HepG2 (cell line): ENCODE measurements at regions not wholly inside any gene's neighbourhood (a gene's known extent, or its start where the extent isn't known, plus 50 kb on each side); places are given as distances from the start of the nearest gene placed in this dataset.

Source experiments
- ASH2L ChIP-seq: fragments of 300-600, 200-600 bp; sonication (generic); IDR thresholded peaks from 2 replicates; pipeline ENCODE4 v1.7.0; 2017; ENCODE audit warnings: low read depth, mild to moderate bottlenecking, moderate library complexity, mixed read lengths, low read length; ENCODE audit not compliant: insufficient read length
- ATF7 ChIP-seq, 2 experiments: fragments of 450-650 bp in 1 of 2; sonication (generic) in 1 of 2; formaldehyde crosslinking in 1 of 2; IDR thresholded peaks; 2 replicates each; pipeline versions ENCODE4 v1.4.0 to v1.6.1; 2016 to 2020; ENCODE audit warnings: antibody characterized with exemption in 1 of 2, mild to moderate bottlenecking in 1 of 2, missing genetic modification reagents in 1 of 2
- DMTF1 ChIP-seq: sonication (generic); formaldehyde crosslinking; IDR thresholded peaks from 2 replicates; pipeline ENCODE4 v1.4.0; 2020; ENCODE audit warnings: mild to moderate bottlenecking, missing genetic modification reagents
- DRAP1 ChIP-seq: IDR thresholded peaks from 2 replicates; pipeline ENCODE4 v1.6.1; 2016; ENCODE audit warnings: missing genetic modification reagents, missing compliant biosample characterization
- EEA1 ChIP-seq: sonication (generic); formaldehyde crosslinking; IDR thresholded peaks from 2 replicates; pipeline ENCODE4 v1.5.1; 2020; ENCODE audit warnings: mild to moderate bottlenecking, missing genetic modification reagents, borderline replicate concordance
- GLI4 ChIP-seq: sonication (generic); formaldehyde crosslinking; IDR thresholded peaks from 2 replicates; pipeline ENCODE4 v1.5.1; 2020; ENCODE audit warnings: missing genetic modification reagents, mild to moderate bottlenecking, moderate library complexity, borderline replicate concordance
- GTF2F1 ChIP-seq: fragments of 150-350 bp; IDR thresholded peaks from 2 replicates; pipeline ENCODE4 v1.6.1; 2014; ENCODE audit warnings: low read length
- HOXA5 ChIP-seq: sonication (generic); formaldehyde crosslinking; IDR thresholded peaks from 2 replicates; pipeline ENCODE4 v1.4.0; 2020; ENCODE audit warnings: missing genetic modification reagents
- IRF2 ChIP-seq: IDR thresholded peaks from 2 replicates; pipeline ENCODE4 v1.6.1; 2018; ENCODE audit warnings: missing genetic modification reagents, missing compliant biosample characterization
- KLF12 ChIP-seq: sonication (generic); formaldehyde crosslinking; IDR thresholded peaks from 2 replicates; pipeline ENCODE4 v1.4.0; 2020; ENCODE audit warnings: missing genetic modification reagents, borderline replicate concordance
- KLF16 ChIP-seq, 2 experiments: sonication (generic) in 1 of 2; formaldehyde crosslinking in 1 of 2; IDR thresholded peaks; 2 replicates each; pipeline versions ENCODE4 v1.6.1 to v1.8.0; 2016 to 2023; ENCODE audit warnings: missing genetic modification reagents in 2 of 2, missing compliant biosample characterization in 1 of 2
- MAFF ChIP-seq: IDR thresholded peaks from 2 replicates; pipeline ENCODE4 v1.6.1; 2011; ENCODE audit warnings: low read depth, low read length, improper control_type of control experiment
- MAX ChIP-seq: IDR thresholded peaks from 2 replicates; pipeline ENCODE4 v1.6.1; 2012; ENCODE audit warnings: inconsistent platforms
- MTF1 ChIP-seq: sonication (generic); formaldehyde crosslinking; IDR thresholded peaks from 2 replicates; pipeline ENCODE4 v1.5.0; 2020; ENCODE audit warnings: missing genetic modification reagents
- NFE2 ChIP-seq: sonication (generic); formaldehyde crosslinking; IDR thresholded peaks from 2 replicates; pipeline ENCODE4 v1.4.0; 2020; ENCODE audit warnings: missing genetic modification reagents
- NR2F6 ChIP-seq, 2 experiments: IDR thresholded peaks; 2 replicates each; pipeline ENCODE4 v1.6.1; 2016; ENCODE audit warnings: antibody characterized with exemption in 1 of 2, mild to moderate bottlenecking in 1 of 2
- PREB ChIP-seq: sonication (generic); formaldehyde crosslinking; IDR thresholded peaks from 2 replicates; pipeline ENCODE4 v1.4.0; 2020; ENCODE audit warnings: missing genetic modification reagents
- RBM39 ChIP-seq: fragments of 200-400 bp; formaldehyde crosslinking; IDR thresholded peaks from one replicate; pipeline ENCODE4 v1.6.1; 2018; ENCODE audit warnings: antibody characterized with exemption, mild to moderate bottlenecking, low read depth, low read length; ENCODE audit not compliant: poor library complexity, severe bottlenecking
- SOX5 ChIP-seq: IDR thresholded peaks from 2 replicates; pipeline ENCODE4 v1.6.1; 2016; ENCODE audit warnings: borderline replicate concordance
- SOX6 ChIP-seq, 2 experiments: fragments of 450-650 bp in 1 of 2; sonication (generic) in 1 of 2; formaldehyde crosslinking in 1 of 2; IDR thresholded peaks; 2 replicates each; pipeline versions ENCODE4 v1.4.0 to v1.6.1; 2017 to 2020; ENCODE audit warnings: antibody characterized with exemption in 1 of 2, mild to moderate bottlenecking in 1 of 2, missing genetic modification reagents in 1 of 2
- TMF1 ChIP-seq: sonication (generic); formaldehyde crosslinking; IDR thresholded peaks from 2 replicates; pipeline ENCODE4 v1.8.1; 2022; ENCODE audit warnings: low read depth, missing genetic modification reagents
- TOPORS ChIP-seq: sonication (generic); formaldehyde crosslinking; IDR thresholded peaks from 2 replicates; pipeline ENCODE4 v1.8.0; 2023; ENCODE audit warnings: mild to moderate bottlenecking, missing genetic modification reagents
- WIZ ChIP-seq: sonication (generic); formaldehyde crosslinking; IDR thresholded peaks from 2 replicates; pipeline ENCODE4 v1.5.1; 2020; ENCODE audit warnings: mild to moderate bottlenecking, missing genetic modification reagents
- XBP1 ChIP-seq: sonication (generic); formaldehyde crosslinking; IDR thresholded peaks from 2 replicates; pipeline ENCODE4 v1.5.0; 2020; ENCODE audit warnings: missing genetic modification reagents
- YEATS4 ChIP-seq: sonication (generic); formaldehyde crosslinking; IDR thresholded peaks from 2 replicates; pipeline ENCODE4 v1.4.0; 2020; ENCODE audit warnings: missing genetic modification reagents, borderline replicate concordance
- ZFAT ChIP-seq: sonication (generic); formaldehyde crosslinking; conservative IDR thresholded peaks from 2 replicates; pipeline ENCODE4 v1.8.1; 2023; ENCODE audit warnings: missing genetic modification reagents, inconsistent platforms
- ZKSCAN8 ChIP-seq: IDR thresholded peaks from 2 replicates; pipeline ENCODE4 v1.6.1; 2016; ENCODE audit warnings: borderline replicate concordance, missing genetic modification reagents, missing compliant biosample characterization
- ZNF256 ChIP-seq: sonication (generic); formaldehyde crosslinking; conservative IDR thresholded peaks from 2 replicates; pipeline ENCODE4 v1.4.0; 2020; ENCODE audit warnings: missing genetic modification reagents
- ZNF44 ChIP-seq: sonication (generic); formaldehyde crosslinking; IDR thresholded peaks from 2 replicates; pipeline ENCODE4 v1.5.1; 2020; ENCODE audit warnings: mild to moderate bottlenecking, missing genetic modification reagents
- ZNF446 ChIP-seq: sonication (generic); formaldehyde crosslinking; IDR thresholded peaks from 2 replicates; pipeline ENCODE4 v1.5.0; 2020; ENCODE audit warnings: mild to moderate bottlenecking, missing genetic modification reagents
- ZNF724P ChIP-seq: sonication (generic); formaldehyde crosslinking; IDR thresholded peaks from 2 replicates; pipeline ENCODE4 v1.8.0; 2022; ENCODE audit warnings: missing genetic modification reagents, borderline replicate concordance

DNA sequence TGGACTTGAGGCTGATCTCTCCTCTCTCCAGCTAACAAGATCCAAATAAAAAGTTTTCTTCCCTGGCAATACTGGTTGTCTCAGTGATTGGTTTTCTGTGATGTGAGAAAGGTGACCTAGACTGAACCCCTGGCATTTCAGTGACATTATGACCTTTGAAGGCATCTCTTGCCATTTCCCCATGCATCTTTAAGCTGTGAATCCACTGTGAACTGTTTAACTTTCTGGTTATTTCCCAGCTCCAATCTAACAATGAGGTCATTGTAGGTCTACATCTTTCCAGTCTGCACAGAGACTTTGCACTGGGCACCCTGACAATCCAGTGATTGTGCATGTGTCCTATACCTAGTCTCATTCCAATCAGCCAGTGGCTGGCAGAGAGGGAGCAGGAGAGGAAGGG is 155.9 kb upstream of the NUDT4 start (continued):
- TF ChIP-seq EEA1 (CRISPR knock-in tag) (no peak), DMTF1 (CRISPR knock-in tag) (no peak), ASH2L (no peak), ATF7 (IDR thresholded peaks at IDR 0.05) (peak; percentile 62), ATF7 (CRISPR knock-in tag; IDR thresholded peaks at IDR 0.05) (no peak), MTF1 (CRISPR knock-in tag) (no peak), NR2F6 (IDR thresholded peaks at IDR 0.05) (peak; percentile 83), NR2F6 (CRISPR knock-in tag; IDR thresholded peaks at IDR 0.05) (peak; percentile 87), ZNF724P (CRISPR knock-in tag) (no peak), KLF16 (CRISPR knock-in tag; IDR thresholded peaks at IDR 0.05) (no peak), WIZ (CRISPR knock-in tag) (no peak), GTF2F1 (no peak), ZNF44 (CRISPR knock-in tag) (no peak), GLI4 (no peak), TMF1 (CRISPR knock-in tag) (no peak), MAX (no peak), HOXA5 (CRISPR knock-in tag) (no peak), ZNF256 (CRISPR knock-in tag) (no peak), ZNF446 (CRISPR knock-in tag) (no peak), DRAP1 (CRISPR knock-in tag) (no peak), IRF2 (CRISPR knock-in tag) (no peak), TOPORS (CRISPR knock-in tag) (no peak), ZFAT (CRISPR knock-in tag) (no peak), SOX6 (IDR thresholded peaks at IDR 0.05) (no peak), SOX6 (CRISPR knock-in tag; IDR thresholded peaks at IDR 0.05) (peak; percentile 35; the same call in 1 of the 2 replicates), KLF12 (CRISPR knock-in tag) (no peak), YEATS4 (CRISPR knock-in tag) (no peak), ZKSCAN8 (CRISPR knock-in tag) (no peak), RBM39 (no peak), SOX5 (0 out of 2 replicates have a peak, but pooled peaks have one; percentile 38), PREB (CRISPR knock-in tag) (no peak), XBP1 (CRISPR knock-in tag) (no peak), MAFF (no peak), NFE2 (CRISPR knock-in tag) (no peak)
